ENCODE measurements at regions not wholly inside any gene's neighbourhood (a gene's known extent, or its start where the extent isn't known, plus 50 kb on each side); places are given as distances from the start of the nearest gene placed in this dataset.

GRCh38 chr1:184279911-184280458, 106.8 kb upstream of the C1orf21 start:
- ATAC-seq (no peak), DNase-seq (no peak)
- Histone ChIP-seq H3K9me3 (no peaks in the 10 kb centered on the region), H3K36me3 (ENCODE audit: low read depth) (no peaks in the 10 kb centered on the region), H3K4me3 (no peak overlapping the region), H3K4me1 (ENCODE audit: low read depth) (no peaks in the 10 kb centered on the region)
- intact Hi-C loops (cut with DNase I, micrococcal nuclease): no loop called here
- TF ChIP-seq, protein P1, sequence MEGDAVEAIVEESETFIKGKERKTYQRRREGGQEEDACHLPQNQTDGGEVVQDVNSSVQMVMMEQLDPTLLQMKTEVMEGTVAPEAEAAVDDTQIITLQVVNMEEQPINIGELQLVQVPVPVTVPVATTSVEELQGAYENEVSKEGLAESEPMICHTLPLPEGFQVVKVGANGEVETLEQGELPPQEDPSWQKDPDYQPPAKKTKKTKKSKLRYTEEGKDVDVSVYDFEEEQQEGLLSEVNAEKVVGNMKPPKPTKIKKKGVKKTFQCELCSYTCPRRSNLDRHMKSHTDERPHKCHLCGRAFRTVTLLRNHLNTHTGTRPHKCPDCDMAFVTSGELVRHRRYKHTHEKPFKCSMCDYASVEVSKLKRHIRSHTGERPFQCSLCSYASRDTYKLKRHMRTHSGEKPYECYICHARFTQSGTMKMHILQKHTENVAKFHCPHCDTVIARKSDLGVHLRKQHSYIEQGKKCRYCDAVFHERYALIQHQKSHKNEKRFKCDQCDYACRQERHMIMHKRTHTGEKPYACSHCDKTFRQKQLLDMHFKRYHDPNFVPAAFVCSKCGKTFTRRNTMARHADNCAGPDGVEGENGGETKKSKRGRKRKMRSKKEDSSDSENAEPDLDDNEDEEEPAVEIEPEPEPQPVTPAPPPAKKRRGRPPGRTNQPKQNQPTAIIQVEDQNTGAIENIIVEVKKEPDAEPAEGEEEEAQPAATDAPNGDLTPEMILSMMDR (IDR thresholded peaks at IDR 0.05): no peak

GRCh38 chr1:184283999-184284398, 102.8 kb upstream of the C1orf21 start:
- no peak overlapping the region for H3K4me3 ChIP-seq
- no peaks in the 10 kb centered on the region for H3K36me3 ChIP-seq (ENCODE audit: low read depth)
- peak; percentile 58 for ATAC-seq
- TF ChIP-seq, protein P1 (IDR thresholded peaks at IDR 0.05): no peak
- DNase-seq: peak in 1 of 3 donors; percentile 51
- no peaks in the 10 kb centered on the region for H3K9me3 ChIP-seq
- intact Hi-C loops (cut with DNase I, micrococcal nuclease): no loop called here
- no peaks in the 10 kb centered on the region for H3K4me1 ChIP-seq (ENCODE audit: low read depth)

DNA sequence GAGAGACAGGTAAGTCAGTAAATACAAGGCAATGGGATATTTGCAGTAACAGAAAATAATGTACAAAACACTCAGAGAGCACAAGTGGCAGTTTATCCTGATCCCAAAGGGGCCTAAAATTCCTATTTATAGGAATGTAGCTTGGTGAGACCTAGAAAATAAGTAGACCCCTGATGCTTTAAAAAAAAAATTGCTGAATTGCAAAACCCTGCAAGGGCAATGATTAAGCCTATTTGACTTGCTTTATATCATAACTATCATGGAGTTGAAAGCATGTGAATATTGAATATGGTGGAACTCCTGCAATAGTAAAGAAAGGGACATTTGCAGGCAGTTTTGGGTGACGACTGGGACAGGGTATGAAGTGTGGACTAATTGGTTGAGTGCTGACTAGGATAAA, 101.9 kb upstream of the C1orf21 start:
- no peak overlapping the region for H3K4me3 ChIP-seq
- DNase-seq (no peak), ATAC-seq (no peak)
- H3K9me3 ChIP-seq: peaks cover under 1% of the 10 kb centered on the region
- H3K36me3 ChIP-seq (ENCODE audit: low read depth): no peaks in the 10 kb centered on the region
- intact Hi-C loops (cut with DNase I, micrococcal nuclease): no loop called here
- no peaks in the 10 kb centered on the region for H3K4me1 ChIP-seq (ENCODE audit: low read depth)
- TF ChIP-seq, protein P1 (IDR thresholded peaks at IDR 0.05): no peak

DNA sequence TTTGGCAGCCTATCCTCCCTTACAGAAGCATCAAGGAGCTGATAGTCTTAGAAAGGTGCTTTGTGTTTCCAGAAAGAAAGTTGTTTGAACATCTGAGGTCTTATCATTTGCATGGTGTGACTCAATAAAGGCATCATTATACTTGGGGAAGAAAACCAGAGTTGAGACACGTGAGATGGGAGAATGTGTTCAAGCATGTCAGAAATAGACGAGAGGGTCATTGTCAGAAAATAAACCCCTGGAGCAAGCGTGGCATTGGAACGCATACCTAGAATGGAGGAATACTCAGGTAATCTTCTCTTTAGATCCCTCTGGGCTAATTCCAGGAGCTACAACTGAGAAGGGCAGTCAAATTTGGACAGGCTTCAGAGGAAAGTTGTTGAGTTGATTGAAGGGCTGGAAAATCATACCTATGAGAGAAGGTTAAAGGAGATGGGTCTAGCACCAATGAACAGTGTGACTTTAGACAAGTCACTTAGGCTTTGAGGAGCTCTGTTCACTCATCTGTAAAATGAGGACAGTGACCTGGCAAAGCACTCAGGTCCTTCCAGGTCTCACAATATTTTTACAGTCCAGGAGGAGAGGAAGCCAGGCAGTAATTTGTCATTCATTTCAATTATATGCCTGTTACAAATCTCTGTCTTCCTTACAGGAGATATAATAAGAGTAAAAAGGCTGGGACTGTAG, 101.3 kb upstream of the C1orf21 start:
- H3K4me1 ChIP-seq (ENCODE audit: low read depth): no peaks in the 10 kb centered on the region
- H3K4me3 ChIP-seq: no peak overlapping the region
- H3K9me3 ChIP-seq: peaks cover 6% of the 10 kb centered on the region
- ATAC-seq (no peak), DNase-seq (no peak)
- TF ChIP-seq, protein P1 (IDR thresholded peaks at IDR 0.05): no peak
- H3K36me3 ChIP-seq (ENCODE audit: low read depth): no peaks in the 10 kb centered on the region
- intact Hi-C loops (cut with DNase I, micrococcal nuclease): no loop called here

- TF ChIP-seq, protein P1 (IDR thresholded peaks at IDR 0.05): no peak
- H3K4me1 ChIP-seq (ENCODE audit: low read depth): no peaks in the 10 kb centered on the region
- no peaks in the 10 kb centered on the region for H3K36me3 ChIP-seq (ENCODE audit: low read depth)
- peaks cover 6% of the 10 kb centered on the region for H3K9me3 ChIP-seq
- no peak for ATAC-seq
- H3K4me3 ChIP-seq: no peak overlapping the region
- DNase-seq: no peak
- intact Hi-C loops (cut with DNase I, micrococcal nuclease): no loop called here
Observed at GRCh38 chr1:184287001-184287400, 99.8 kb upstream of the C1orf21 start.
